A673 (cell line): ENCODE measurements at regions not wholly inside any gene's neighbourhood (a gene's known extent, or its start where the extent isn't known, plus 50 kb on each side); places are given as distances from the start of the nearest gene placed in this dataset.

Source experiments
- CTCF ChIP-seq: fragments of 300-800, 200-600 bp; sonication (generic); conservative IDR thresholded peaks from 2 replicates; pipeline ENCODE4 v1.5.1; 2017; ENCODE audit warnings: low read depth, mild to moderate bottlenecking, antibody characterized with exemption, low read length, moderate library complexity, mixed read lengths
- EZH2 ChIP-seq: fragments of 200-600 bp; sonication (generic); IDR thresholded peaks from 2 replicates; pipeline ENCODE4 v1.6.1; 2017; ENCODE audit warnings: borderline replicate concordance, low read depth, mild to moderate bottlenecking, mixed read lengths, antibody characterized with exemption, low read length; ENCODE audit not compliant: poor library complexity, severe bottlenecking

GRCh38 chr1:56435434-56436262 is 143.7 kb downstream of the PLPP3 start:
- TF ChIP-seq EZH2 (no peak), CTCF (no peak)
